DND-41 (cell line): ENCODE measurements at regions not wholly inside any gene's neighbourhood (a gene's known extent, or its start where the extent isn't known, plus 50 kb on each side); places are given as distances from the start of the nearest gene placed in this dataset.

Source experiments
- EZH2 ChIP-seq: IDR thresholded peaks from 3 replicates; pipeline ENCODE4 v1.6.1; 2012; ENCODE audit warnings: borderline replicate concordance, low read depth, mild to moderate bottlenecking, moderate library complexity, low read length, inconsistent platforms; ENCODE audit not compliant: severe bottlenecking
- TF ChIP-seq, protein P1 (sequence below): IDR thresholded peaks from 2 replicates; pipeline ENCODE4 v1.5.1; 2012; ENCODE audit warnings: borderline replicate concordance, low read length, moderate library complexity, mild to moderate bottlenecking; ENCODE audit not compliant: poor library complexity, severe bottlenecking; ENCODE audit errors: extremely low read depth

DNA sequence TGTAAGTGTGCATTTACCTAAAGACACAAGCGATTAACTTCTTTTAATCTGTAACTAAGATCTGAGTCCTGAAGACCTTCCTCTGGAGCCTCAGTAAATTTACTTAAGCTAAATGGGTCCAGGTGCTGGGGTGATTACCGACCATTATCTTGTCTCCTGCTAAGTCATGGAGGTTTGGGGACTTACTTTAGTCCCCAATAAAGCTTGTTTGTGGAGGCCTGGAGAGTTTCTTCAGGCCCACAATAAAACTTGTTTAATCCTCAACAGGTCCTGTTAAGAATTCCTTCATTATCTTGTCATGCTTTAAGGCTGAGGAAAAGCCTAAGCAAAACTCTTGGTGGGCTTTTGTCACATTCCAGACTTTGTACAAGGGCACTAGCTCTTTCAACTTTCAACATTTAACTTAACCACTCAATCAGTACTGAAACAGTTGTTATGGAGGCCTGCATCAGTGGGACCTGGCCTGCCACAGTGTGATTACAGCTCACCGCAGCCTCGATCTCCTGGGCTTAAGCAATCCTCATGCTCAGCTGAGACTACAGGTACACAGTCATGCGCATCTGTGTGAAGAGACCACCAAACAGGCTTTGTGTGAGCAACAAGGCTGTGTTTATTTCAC lies 84.0 kb downstream of the FMO4 start:
- TF ChIP-seq EZH2: no peak
- TF ChIP-seq, protein P1, sequence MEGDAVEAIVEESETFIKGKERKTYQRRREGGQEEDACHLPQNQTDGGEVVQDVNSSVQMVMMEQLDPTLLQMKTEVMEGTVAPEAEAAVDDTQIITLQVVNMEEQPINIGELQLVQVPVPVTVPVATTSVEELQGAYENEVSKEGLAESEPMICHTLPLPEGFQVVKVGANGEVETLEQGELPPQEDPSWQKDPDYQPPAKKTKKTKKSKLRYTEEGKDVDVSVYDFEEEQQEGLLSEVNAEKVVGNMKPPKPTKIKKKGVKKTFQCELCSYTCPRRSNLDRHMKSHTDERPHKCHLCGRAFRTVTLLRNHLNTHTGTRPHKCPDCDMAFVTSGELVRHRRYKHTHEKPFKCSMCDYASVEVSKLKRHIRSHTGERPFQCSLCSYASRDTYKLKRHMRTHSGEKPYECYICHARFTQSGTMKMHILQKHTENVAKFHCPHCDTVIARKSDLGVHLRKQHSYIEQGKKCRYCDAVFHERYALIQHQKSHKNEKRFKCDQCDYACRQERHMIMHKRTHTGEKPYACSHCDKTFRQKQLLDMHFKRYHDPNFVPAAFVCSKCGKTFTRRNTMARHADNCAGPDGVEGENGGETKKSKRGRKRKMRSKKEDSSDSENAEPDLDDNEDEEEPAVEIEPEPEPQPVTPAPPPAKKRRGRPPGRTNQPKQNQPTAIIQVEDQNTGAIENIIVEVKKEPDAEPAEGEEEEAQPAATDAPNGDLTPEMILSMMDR: no peak
